Amniotic epithelial cell (primary cell): ENCODE measurements at regions not wholly inside any gene's neighbourhood (a gene's known extent, or its start where the extent isn't known, plus 50 kb on each side); places are given as distances from the start of the nearest gene placed in this dataset.
"Not testable (repeated sequence)": the region's sequence is repeated elsewhere in the genome, so short reads cannot be mapped to it uniquely, and the experiment has no call there.

Source experiments
- DNase-seq: peaks from one replicate; pipeline ENCODE4 v3.0.0-alpha.2; 2010; ENCODE audit warnings: low read depth

DNA sequence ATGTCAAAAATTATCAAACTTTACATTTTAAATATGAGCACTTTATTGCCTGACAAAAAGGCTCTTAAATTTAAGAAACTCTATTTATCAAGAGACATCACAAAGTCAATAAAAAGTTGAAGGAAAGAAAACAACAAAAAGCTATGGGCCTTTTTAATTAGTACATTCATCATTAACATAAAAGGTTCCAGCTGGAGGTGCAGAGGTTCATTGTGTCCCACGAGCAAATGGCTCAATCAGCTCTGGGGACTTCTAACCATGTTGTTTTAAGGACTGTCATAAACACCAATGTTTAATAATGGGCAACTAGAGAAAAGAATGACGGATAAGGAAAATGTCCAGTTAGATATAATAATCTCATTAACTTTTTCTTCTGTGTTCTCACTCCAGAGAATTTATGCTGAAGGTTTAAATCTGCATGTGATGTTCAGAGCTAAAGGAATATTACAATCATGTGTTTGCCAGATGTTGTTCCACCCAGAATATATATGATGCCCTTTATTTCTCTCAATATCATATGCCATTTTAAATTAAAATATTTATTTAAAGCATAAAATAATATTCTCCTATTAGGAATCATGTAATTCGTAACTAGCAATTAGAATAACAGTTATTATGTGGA, 840.3 kb upstream of the ADGRL3 start:
- DNase-seq: no peak

DNA sequence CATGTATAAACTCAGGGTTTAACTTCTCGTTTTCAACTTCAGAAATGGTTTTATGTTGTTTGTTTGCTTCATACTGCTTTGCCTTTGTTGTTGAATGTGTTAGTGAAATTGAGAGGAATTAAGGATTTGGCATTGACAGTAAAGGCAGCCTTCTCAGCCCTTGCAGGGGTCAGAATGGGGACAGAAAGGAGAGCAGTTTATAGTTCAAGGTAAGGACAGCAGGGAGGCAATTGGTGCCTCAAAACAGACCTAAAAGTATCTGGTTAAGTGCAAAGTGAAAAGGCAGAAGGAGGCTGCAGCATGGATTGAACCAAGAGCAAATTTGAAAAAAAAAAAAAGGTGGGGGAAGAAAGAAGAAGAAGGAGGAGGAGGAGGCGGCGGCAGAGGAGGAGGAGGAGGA, 835.0 kb upstream of the ADGRL3 start:
- no peak for DNase-seq

DNA sequence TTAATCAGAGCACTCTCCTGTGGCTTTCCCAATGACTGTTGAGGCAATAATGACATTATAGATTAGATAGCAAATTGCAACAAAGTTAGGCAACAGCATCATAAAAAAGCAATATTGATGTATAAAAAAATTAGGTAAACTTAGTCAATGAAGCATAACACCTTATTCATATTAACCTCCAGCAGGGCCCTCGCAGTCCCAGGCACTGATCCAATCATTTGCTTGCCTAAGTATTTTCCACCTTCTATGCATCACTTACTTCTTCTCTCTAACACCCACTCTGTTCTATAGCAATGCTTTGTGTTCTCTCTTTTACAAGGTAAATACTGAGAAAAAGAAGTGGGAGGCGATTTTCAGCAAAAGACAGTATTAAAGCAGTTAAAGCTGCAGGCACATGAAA, 833.5 kb upstream of the ADGRL3 start:
- no peak for DNase-seq

DNA sequence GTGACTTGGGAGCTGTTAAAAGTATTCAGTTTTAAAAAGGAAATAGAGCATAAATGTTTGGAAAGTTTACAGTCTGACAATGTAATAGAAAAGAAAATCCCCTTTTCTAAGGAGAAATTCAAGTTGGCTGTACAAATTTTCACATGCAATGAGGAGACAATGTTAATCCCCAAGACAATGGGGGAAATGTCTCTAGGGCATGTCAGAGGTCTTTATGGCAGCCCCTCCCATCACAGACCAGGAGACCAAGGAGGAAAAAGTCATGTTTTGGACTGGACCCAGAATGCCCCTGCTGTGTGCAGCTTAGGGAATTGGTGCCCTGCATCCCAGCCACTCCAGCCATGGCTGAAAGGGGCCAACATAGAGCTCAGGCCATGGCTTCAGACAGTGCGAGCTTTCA, 831.1 kb upstream of the ADGRL3 start:
- DNase-seq: no peak

DNA sequence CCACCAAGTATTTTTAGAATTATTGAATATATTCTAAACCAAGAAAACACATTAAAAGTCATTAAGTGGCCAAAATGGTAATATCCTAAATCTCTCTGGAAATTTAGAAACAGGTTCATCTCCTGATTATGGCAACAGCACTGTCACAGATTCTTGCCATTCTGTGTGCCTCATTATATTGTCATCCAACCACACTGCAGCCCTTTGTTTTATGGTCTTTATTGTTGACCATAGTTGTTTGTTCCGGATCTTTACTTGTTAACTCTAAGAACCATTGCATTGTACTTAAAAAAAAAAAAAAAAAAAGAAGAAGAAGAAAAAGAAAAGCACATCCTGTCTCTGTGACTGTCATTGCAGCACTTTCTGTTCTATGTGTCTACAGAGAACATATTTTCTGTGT, 822.1 kb upstream of the ADGRL3 start:
- no peak for DNase-seq

DNA sequence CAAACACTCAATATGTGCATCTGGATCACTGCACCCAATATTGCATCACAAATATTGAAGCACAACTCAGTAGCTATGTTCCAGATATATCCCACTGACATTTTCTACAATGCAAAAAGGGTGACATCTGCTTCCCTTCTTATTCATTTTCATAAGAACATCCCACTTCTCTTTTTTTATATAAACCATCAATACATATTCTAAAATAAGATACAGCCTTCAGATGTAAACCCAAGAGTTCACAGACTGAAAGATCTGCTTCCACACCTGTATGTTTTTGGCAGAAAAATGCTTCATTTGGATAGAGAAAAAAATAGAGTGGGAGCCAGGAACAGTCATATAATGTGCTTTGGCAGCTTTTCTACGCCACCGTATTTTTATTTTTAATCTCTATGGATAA, 815.6 kb upstream of the ADGRL3 start:
- no peak for DNase-seq

DNA sequence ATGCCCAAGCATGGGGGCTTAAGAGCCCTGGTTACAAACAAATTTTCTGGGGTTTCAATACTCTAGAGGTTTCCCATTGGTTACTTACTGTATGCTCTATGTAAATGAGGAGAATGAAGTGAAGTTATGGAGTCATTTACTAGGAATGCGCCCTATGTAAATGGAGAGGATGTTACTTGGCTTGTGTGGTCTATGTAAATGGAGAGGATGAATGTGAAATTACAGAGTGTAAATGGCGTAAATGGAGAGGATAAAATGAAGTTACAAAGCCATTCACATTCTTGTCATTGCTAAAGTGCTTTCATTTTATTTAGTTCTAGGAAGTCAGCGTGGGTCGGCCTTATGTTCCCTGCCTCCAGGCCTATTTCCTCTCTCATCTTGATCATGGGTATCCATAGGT, 810.5 kb upstream of the ADGRL3 start:
- DNase-seq: no peak

DNA sequence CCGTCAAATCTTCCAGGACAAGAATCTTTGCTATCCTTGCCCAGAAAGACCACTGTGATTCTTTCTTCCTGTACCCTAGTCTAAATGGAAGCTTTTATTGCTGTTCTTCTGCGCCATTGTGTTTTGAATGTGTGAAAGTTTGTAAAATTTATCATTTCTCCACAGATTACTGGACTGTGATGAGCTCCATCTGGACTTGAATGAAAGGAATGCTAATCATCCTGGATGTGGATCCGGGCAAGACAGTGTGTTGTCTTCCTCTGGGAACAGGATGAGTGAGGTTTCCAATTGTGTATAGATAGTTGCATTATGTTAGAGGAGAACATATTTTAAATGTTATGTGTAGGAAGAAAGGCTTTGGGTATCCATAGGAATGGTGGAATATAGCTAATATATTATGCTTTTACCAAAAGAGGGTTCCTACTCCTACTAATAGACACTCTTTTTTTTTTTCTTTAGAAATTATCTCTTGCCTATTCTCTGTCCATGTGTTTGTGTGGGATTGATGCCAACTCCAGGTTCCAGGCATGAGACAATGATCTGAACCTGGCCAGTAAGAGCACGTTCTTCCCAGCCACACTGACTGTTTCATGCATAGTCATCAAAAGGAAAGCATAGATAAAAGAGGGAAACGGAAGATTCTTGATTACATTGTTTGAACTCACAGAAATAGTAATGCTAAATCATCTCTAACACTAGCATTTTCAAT, 803.6 kb upstream of the ADGRL3 start:
- no peak for DNase-seq

DNA sequence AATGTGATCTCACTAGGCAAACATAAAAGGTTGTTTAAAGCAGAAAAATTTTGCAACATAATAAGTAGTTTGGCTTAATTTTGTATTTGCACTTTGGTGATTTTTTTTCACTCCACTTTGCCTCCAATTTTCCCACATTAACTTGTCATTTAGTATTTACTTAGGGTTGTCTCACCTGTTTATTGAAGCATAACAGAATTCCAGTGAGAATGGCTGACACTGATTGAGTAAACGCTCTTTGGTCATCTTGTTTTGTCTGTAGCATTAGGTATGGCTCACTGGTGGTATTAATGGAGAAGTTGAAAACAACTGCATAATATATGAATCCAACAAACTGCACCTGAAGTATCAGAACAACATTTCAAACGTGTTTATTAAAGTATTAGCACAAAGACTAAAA, 799.5 kb upstream of the ADGRL3 start:
- no peak for DNase-seq

DNA sequence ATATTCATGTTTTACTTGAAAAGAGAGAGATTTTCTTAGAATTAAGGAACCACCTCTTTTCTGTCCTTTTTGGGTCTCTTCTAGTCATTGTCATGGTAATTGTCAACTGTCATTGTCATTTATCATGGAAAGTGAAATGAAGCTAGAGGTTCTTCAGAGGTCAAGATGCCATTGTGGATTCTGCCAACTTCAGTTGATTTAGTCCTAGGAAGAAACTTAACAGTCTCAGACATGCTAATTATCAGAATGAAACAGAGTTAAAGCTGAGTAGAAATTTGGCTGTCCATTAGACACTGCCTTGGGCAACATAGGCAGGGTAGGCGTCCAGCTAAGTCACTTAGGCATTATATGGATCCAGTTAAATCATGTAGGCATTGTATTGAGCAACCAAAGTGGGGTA, 796.1 kb upstream of the ADGRL3 start:
- no peak for DNase-seq

DNA sequence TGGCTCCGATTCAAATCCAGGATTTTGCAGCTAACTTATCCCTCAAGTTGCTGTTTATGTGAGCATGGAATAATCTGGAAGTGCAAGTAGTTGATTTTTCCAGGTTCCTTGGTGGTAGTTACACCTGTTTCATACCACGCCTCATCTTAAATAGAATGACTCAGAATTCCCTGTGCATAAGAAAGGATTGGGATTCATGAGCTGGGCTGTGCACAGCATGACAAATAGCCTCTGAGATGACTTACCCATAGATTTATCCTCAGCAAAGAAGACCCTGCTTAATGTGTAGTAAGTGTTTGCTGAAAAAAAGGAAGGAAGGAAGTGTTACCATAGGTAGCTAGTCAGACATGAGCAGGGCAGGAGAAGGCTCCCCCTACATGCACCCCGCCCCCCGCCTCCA, 777.7 kb upstream of the ADGRL3 start:
- no peak for DNase-seq

DNA sequence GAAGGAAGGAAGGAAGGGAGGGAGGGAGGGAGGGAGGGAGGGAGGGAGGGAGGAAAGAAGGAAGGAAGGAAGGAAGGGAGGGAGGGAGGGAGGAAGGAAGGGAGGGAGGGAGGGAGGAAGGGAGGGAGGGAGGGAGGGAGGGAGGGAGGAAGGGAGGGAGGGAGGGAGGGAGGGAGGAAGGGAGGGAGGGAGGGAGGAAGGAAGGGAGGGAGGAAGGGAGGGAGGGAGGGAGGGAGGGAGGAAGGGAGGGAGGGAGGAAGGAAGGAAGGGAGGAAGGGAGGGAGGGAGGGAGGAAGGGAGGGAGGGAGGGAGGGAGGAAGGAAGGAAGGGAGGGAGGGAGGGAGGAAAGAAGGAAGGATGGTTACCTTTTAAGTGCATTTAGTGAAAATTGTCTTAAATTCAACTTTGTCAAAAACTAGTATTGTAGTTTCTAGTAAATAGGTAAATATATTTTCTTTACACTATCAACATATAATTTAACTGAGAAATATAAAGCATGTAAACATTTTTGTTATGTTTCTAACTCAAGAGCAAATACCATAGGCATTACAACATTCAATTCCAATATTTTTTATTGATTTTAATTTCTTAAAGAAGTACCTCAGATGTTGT, 776.4 kb upstream of the ADGRL3 start:
- DNase-seq: not testable (repeated sequence)

DNA sequence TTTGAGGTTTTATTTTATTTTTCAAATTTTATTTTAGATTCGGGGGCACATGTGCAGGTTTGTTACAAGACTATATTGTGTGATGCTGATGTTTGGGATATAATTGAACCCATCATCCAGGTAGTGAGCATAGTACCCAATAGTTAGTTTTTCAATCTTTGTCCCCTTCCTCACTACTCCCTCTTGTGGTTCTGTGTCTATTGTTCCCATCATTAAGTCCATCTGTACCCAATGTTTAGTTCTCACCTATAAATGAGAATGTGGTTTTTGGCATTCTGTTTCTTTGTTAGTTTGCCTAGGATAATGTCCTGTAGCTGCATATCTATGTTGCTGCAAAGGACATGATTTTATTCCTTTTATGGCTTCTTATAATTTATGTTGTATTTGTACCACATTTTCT, 767.2 kb upstream of the ADGRL3 start:
- DNase-seq: no peak

DNA sequence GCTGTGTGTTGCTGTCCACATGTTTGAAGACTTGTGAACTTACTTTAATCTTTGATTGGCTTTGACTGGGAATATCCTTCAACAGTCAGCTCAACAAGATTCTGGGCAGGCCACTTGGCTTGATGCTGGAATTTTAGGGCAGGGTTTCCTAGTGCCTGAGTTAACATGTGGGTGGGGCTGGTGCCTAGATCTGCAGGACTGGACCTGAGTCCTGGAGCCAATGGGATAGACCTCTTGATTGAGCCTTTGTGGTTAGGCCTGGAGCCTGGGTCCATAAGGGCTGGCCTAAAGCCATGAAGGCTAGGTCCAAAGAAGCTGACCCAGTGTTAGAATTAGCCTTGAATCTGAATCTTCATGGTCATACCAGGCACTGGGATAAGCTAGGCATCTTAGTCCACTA, 757.1 kb upstream of the ADGRL3 start:
- no peak for DNase-seq

DNA sequence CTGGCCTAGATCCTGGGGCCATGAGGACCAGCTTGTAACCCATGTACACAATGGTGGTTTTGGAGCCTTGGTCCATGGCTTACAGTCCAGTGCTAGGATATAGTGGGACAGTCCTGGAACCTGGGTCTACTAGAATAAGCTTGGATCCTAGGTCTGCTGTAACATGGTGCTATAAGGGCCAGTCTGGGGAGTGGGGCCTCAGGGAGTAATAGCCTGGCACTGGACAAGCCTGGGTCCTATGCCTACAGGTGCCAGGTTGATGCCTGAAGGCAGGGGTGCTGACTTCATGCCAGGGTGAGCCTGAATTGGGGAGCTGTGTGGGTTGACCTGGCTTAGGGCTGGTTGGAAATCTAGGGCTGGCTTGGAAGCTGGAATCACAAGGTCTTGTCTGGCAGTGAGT, 756.3 kb upstream of the ADGRL3 start:
- DNase-seq: no peak

DNA sequence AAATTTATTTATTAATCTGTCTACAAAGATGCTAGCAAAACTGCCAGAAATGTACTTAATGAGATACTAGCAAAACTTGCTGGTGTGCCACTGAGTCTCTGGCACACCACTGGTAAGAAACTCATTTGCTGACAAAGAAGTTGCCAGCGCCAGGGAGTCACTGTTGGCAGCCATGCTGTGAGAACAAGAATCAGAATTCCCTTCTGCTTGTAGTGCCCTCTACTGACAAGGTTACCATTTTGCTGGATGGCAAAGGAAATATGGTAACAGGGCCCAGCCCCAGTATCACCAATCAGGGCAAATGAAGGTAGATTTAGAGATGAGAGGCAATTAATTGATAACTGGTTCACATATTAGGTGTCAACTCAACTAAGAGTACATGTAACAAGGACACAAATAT, 750.1 kb upstream of the ADGRL3 start:
- DNase-seq: no peak

DNA sequence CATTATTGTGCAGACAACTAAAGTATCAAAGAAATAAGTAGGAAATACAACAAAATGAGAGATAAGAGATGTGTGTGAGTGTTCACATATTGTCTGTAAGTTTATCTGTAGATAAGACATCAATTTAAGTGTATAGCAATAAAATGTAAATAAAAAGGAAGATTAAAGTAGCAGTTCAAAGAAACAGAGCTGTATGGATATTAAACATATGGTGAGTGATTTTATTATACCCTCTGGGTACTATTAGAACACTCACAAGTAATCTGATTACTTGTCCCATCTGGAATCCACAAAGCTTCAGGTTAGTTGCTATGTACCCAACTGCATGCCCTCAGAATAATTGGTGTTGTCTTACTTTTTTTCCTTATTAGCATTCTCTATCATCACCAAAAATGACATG, 747.9 kb upstream of the ADGRL3 start:
- DNase-seq: no peak

DNA sequence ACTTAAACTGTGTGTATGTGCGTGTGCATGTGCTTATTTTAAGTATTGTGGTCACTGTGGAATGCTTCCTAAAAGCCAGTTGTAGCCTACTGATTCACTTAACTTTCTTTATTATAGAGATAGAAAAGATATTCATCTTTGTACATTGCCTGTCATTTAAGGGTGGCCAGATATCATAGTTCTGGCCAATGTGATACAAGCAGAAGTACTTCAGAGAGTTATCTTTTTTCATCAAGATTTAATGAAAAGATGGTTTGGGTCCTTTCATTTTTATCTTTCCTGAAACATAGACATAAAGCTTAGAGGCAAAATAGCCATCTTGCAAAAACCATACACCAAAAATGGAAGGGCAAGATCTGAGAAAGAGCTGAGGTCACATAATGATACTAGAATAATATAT, 744.7 kb upstream of the ADGRL3 start:
- DNase-seq: no peak

DNA sequence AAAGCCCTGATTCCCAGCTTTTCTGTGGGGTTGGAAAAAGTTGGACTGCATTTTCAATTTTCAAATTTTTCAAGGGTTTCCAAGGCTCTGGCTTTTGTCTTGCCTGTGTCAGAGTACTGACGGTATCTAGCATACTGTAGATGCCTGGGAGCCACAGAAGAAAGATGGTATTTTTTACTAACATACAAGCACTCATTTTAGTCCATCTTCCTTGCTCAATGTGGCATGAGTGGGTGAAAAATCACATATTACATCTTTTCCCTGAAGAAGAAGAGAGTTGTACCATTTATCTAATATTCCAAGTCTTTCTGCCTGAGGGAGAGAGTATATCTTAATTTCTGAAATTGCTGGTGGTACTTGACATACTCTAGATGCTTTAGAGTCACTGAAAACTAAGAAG, 738.6 kb upstream of the ADGRL3 start:
- DNase-seq: no peak

DNA sequence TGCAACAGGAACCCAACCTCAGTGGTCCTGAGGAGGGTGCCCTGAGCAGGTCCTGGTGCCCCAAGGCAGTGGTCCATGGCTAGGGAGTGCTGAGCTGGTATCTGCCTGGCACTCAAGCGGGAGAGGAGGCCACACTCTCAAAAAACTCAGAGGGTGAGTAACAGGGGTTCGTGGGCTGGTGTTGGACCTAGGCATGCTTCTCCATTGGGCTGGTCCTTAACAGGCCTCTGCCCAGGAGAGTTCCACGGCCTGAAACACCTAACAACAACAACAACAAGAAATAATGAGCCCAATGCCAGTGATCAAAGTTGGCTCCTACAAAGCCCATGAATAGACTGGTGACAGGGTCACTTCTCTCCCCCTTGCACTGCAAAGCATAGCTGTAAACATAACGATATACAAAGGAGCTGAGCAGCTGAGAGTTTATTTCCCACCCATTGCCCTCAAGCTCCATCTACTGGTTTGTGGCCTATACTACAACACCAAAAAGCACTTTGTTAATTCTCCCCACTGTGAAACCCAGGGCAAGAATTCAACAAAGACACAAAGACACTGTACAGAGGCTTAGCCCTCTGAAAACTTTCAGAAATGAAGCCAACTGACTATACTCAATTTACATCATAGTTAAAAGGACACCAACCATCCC, 736.1 kb upstream of the ADGRL3 start:
- peak; percentile 10 for DNase-seq

DNA sequence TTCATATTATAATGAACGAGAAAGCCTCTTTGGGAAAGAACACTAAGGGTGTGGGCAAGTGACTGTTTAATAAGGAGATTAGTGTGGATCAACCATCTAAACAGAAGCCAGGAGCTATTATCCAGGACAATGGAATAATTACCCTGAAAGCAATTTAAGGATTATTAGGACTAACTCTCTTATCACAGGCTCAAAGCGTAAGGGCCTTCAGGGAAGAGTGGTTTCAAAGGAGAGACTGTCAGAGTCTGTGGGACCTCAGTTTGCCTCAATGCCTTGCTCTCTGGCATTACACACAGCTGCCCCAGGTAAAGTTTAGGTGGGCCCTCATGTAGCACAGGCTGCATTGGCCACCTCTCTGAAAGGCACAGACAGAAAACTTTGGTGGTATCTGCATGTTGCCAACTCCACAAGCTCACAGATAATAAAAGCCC, 717.2 kb upstream of the ADGRL3 start:
- no peak for DNase-seq

DNA sequence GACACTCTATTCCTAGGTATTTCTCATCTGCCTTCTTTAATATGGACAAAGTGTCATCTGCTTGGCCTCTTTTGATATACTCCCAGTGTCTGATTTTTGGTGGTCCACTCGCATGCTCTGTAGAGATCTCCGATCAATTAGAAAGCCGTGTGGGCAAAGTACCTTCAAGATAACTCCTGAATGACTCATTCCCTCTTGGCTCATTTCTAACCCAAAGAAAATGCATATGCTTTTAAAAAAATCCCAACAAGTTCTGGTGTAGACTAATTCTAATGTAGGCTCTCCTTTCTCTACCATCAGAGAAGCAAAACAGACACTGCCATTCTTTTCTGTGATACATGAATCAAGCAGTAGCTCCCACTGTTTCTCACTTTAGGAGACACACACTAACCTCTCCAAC, 714.9 kb upstream of the ADGRL3 start:
- peak; percentile 0 for DNase-seq

DNA sequence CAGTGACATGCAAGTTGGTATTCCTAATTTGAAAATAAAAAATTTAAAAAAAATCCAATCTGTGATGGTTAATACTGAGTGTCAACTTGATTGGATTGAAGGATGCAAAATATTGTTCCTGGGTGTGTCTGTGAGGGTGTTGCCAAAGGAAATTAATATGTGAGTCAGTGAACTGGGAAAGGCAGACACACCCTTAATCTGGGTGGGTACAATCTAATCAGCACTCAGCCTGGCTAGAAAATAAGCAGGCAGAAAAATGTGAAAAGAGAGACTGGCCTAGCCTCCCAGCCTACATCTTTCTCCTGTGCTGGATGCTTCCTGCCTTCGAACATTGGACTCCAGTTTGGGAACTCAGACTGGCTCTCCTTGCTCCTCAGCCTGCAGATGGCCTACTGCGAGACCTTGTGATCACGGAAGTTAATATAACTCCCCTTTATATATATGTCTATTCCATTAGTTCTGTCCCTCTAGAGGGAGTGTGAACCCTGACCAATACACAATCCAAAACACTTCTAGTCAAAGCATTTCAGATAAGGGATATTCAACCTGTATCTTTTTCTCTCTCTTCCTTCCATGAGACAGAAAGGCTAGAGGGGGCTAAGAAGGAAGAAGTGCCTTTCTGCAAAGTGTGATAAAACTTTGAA, 712.9 kb upstream of the ADGRL3 start:
- not testable (repeated sequence) for DNase-seq
